ENCODE measurements at regions not wholly inside any gene's neighbourhood (a gene's known extent, or its start where the extent isn't known, plus 50 kb on each side); places are given as distances from the start of the nearest gene placed in this dataset.

DNA sequence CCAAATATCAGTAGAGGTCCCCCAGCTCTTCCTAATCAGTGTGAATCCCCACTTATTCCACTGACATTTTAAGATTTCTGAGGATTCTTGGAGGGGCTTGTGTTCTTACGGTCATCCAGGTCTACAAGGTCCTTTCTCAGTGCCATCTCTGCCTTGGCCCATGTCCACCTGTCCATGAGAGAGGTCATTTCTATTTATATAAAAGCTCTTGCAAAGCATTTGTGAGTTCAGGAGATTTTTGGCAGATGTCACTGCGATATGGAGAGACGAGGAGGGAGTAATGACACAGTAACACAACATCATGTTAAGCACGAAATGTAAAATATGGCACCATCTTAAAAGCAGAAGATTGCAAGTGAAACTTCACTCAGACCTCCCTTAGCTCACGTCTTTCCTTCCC lies 144.6 kb upstream of the NFIA start:
- Histone ChIP-seq H3K9me3 (ENCODE audit: control insufficient read depth, insufficient read depth, low read depth, low read length) (no peaks in the 10 kb centered on the region), H2AFZ (ENCODE audit: low read length) (no peak overlapping the region), H4K20me1 (ENCODE audit: control insufficient read depth, extremely low read depth, insufficient read depth, low read length) (no peaks in the 10 kb centered on the region), H3K27me3 (ENCODE audit: control insufficient read depth, insufficient read depth, low read length) (no peaks in the 10 kb centered on the region), H3K4me1 (ENCODE audit: control insufficient read depth, extremely low read depth, insufficient read depth, low read length) (no peaks in the 10 kb centered on the region), H3K36me3 (ENCODE audit: control insufficient read depth, insufficient read depth, low read length) (no peaks in the 10 kb centered on the region), H3K79me2 (ENCODE audit: control insufficient read depth, insufficient read depth, low read length) (no peaks in the 10 kb centered on the region), H3K4me2 (ENCODE audit: extremely low read depth, insufficient read depth, low read length) (no peak overlapping the region), H3K27ac (ENCODE audit: insufficient read depth, low read length) (no peak overlapping the region), H3K4me3 (replicated peaks in 1 of 4; ENCODE audit: control extremely low read depth in 1 of 4, insufficient read depth in 1 of 4, low read depth in 3 of 4, low read length in 4 of 4) (no peak overlapping the region), H3K9ac (ENCODE audit: insufficient read depth, low read length) (no peak overlapping the region)
- no peak for DNase-seq (ENCODE audit: low read depth in 2 of 2)
- TF ChIP-seq EZH2 (IDR thresholded peaks at IDR 0.05; ENCODE audit: low read length, missing control alignments) = no peak
- TF ChIP-seq, protein P1, sequence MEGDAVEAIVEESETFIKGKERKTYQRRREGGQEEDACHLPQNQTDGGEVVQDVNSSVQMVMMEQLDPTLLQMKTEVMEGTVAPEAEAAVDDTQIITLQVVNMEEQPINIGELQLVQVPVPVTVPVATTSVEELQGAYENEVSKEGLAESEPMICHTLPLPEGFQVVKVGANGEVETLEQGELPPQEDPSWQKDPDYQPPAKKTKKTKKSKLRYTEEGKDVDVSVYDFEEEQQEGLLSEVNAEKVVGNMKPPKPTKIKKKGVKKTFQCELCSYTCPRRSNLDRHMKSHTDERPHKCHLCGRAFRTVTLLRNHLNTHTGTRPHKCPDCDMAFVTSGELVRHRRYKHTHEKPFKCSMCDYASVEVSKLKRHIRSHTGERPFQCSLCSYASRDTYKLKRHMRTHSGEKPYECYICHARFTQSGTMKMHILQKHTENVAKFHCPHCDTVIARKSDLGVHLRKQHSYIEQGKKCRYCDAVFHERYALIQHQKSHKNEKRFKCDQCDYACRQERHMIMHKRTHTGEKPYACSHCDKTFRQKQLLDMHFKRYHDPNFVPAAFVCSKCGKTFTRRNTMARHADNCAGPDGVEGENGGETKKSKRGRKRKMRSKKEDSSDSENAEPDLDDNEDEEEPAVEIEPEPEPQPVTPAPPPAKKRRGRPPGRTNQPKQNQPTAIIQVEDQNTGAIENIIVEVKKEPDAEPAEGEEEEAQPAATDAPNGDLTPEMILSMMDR (conservative IDR thresholded peaks at IDR 0.05 in 1 of 2, IDR thresholded peaks at IDR 0.05 in 1 of 2; ENCODE audit: low read depth in 1 of 2, low read length in 2 of 2) = no peak

DNA sequence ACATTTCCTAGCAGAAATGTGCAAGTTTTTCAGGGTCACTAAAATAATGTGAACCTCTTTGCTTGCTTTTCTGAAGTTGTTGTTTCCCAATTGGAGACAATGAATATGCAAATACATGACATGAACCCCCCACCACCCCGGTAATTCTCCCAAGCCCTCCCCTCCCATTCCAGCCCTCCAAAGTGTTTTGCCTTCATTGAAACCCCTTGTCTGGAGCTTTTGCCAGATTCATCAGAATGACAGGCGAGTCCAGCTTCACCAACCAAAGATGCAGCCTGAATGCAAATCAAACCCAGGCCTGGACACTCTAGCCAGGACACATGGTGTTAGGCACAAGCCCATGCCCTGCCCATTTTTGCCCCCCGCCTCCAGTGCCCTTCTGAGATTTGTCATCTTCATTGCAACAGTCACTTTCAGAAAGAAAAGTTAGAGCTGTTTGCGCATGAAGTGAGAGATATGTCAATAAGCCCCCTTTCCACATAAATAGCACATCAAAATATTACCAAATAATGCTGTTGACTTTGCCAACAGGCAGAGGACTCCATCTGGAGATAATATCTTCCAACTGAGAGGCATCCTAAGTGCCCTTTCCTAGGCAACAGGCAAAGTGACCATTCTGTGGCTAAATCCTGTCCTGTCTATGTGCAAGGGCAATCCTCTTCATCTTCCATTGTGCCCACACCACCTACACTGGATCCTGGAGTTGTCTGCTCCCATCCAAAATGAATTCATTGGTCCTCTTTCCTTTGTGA lies 145.6 kb upstream of the NFIA start:
- no peaks in the 10 kb centered on the region for H3K9me3 ChIP-seq (ENCODE audit: control insufficient read depth, insufficient read depth, low read depth, low read length)
- H3K4me3 ChIP-seq (replicated peaks in 1 of 4; ENCODE audit: control extremely low read depth in 1 of 4, insufficient read depth in 1 of 4, low read depth in 3 of 4, low read length in 4 of 4) = no peak overlapping the region
- no peak overlapping the region for H3K4me2 ChIP-seq (ENCODE audit: extremely low read depth, insufficient read depth, low read length)
- DNase-seq (ENCODE audit: low read depth in 2 of 2) = no peak
- no peaks in the 10 kb centered on the region for H3K4me1 ChIP-seq (ENCODE audit: control insufficient read depth, extremely low read depth, insufficient read depth, low read length)
- H3K79me2 ChIP-seq (ENCODE audit: control insufficient read depth, insufficient read depth, low read length) = no peaks in the 10 kb centered on the region
- H3K36me3 ChIP-seq (ENCODE audit: control insufficient read depth, insufficient read depth, low read length) = no peaks in the 10 kb centered on the region
- no peaks in the 10 kb centered on the region for H3K27me3 ChIP-seq (ENCODE audit: control insufficient read depth, insufficient read depth, low read length)
- no peak overlapping the region for H2AFZ ChIP-seq (ENCODE audit: low read length)
- H3K27ac ChIP-seq (ENCODE audit: insufficient read depth, low read length) = no peak overlapping the region
- H3K9ac ChIP-seq (ENCODE audit: insufficient read depth, low read length) = no peak overlapping the region
- TF ChIP-seq, protein P1 (conservative IDR thresholded peaks at IDR 0.05 in 1 of 2, IDR thresholded peaks at IDR 0.05 in 1 of 2; ENCODE audit: low read depth in 1 of 2, low read length in 2 of 2) = no peak
- no peak for TF ChIP-seq EZH2 (IDR thresholded peaks at IDR 0.05; ENCODE audit: low read length, missing control alignments)
- no peaks in the 10 kb centered on the region for H4K20me1 ChIP-seq (ENCODE audit: control insufficient read depth, extremely low read depth, insufficient read depth, low read length)

DNA sequence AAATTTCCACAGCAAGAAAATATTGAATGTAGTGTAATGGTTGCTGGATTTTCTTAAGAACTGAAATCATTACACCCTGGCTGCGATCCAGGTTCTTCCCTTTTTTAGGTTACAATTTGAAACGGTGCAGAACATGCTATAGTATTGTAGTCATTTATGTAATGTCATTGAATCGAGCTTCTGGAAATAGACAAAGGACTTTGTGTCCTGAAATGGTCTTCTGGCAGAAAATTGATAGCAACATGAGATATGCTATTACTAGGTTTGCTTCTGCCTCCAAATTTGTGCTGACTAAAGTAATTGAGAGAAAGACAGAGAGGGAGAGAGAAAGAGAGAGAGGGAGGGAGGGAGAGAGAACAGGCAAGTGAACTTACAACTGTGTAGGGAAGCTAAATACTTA lies 146.2 kb upstream of the NFIA start:
- no peak for TF ChIP-seq EZH2 (IDR thresholded peaks at IDR 0.05; ENCODE audit: low read length, missing control alignments)
- TF ChIP-seq, protein P1 (conservative IDR thresholded peaks at IDR 0.05 in 1 of 2, IDR thresholded peaks at IDR 0.05 in 1 of 2; ENCODE audit: low read depth in 1 of 2, low read length in 2 of 2) = no peak
- no peaks in the 10 kb centered on the region for H4K20me1 ChIP-seq (ENCODE audit: control insufficient read depth, extremely low read depth, insufficient read depth, low read length)
- no peak overlapping the region for H3K4me2 ChIP-seq (ENCODE audit: extremely low read depth, insufficient read depth, low read length)
- no peak overlapping the region for H2AFZ ChIP-seq (ENCODE audit: low read length)
- no peak overlapping the region for H3K9ac ChIP-seq (ENCODE audit: insufficient read depth, low read length)
- no peaks in the 10 kb centered on the region for H3K27me3 ChIP-seq (ENCODE audit: control insufficient read depth, insufficient read depth, low read length)
- no peaks in the 10 kb centered on the region for H3K79me2 ChIP-seq (ENCODE audit: control insufficient read depth, insufficient read depth, low read length)
- no peaks in the 10 kb centered on the region for H3K9me3 ChIP-seq (ENCODE audit: control insufficient read depth, insufficient read depth, low read depth, low read length)
- H3K4me1 ChIP-seq (ENCODE audit: control insufficient read depth, extremely low read depth, insufficient read depth, low read length) = no peaks in the 10 kb centered on the region
- no peak overlapping the region for H3K27ac ChIP-seq (ENCODE audit: insufficient read depth, low read length)
- no peak overlapping the region for H3K4me3 ChIP-seq (replicated peaks in 1 of 4; ENCODE audit: control extremely low read depth in 1 of 4, insufficient read depth in 1 of 4, low read depth in 3 of 4, low read length in 4 of 4)
- no peaks in the 10 kb centered on the region for H3K36me3 ChIP-seq (ENCODE audit: control insufficient read depth, insufficient read depth, low read length)
- peak in 1 of 2 donors; percentile 10 for DNase-seq (ENCODE audit: low read depth in 2 of 2)

All from fibroblast of lung (primary cell).